Tibial artery (tissue), 4 donors: ENCODE measurements at regions not wholly inside any gene's neighbourhood (a gene's known extent, or its start where the extent isn't known, plus 50 kb on each side); places are given as distances from the start of the nearest gene placed in this dataset.

ENCODE experiments used
- DNase-seq, 2 donors: peaks; one replicate each; pipeline ENCODE4 v3.0.0-alpha.2; 2019
- H3K27ac ChIP-seq, 2 donors: fragments of 200-600 bp; sonication (generic) in 1 of 2; 1 replicate in 1 of 2; 2 replicates in 1 of 2; pipeline ENCODE4 v1.5.1; 2018 to 2019; ENCODE audit warnings: mild to moderate bottlenecking in 1 of 2
- H3K27me3 ChIP-seq, 2 donors: fragments of 200-600 bp; sonication (generic) in 1 of 2; one replicate each; pipeline versions ENCODE4 v1.5.1 to v1.6.0; 2016 to 2019
- H3K36me3 ChIP-seq, 3 donors: fragments of 200-600 bp; sonication (generic) in 2 of 3; one replicate each; pipeline ENCODE4 v1.5.1; 2016 to 2019; ENCODE audit warnings: mild to moderate bottlenecking in 2 of 3
- H3K4me1 ChIP-seq, 4 donors: fragments of 200-600 bp; sonication (generic) in 2 of 4; 1 replicate in 3 of 4; 2 replicates in 1 of 4; pipeline ENCODE4 v1.5.1; 2016 to 2019
- H3K4me3 ChIP-seq, 2 donors: fragments of 200-600 bp; sonication (generic) in 1 of 2; 1 replicate in 1 of 2; 2 replicates in 1 of 2; pipeline ENCODE4 v1.5.1; 2018 to 2019; ENCODE audit warnings: mild to moderate bottlenecking in 2 of 2
- H3K9me3 ChIP-seq, 3 donors: fragments of 200-600 bp; sonication (generic) in 1 of 3; one replicate each; pipeline ENCODE4 v1.5.1; 2016 to 2019
- CTCF ChIP-seq, 2 experiments: fragments of 200-600 bp in 1 of 2; fragments of 450-650 bp in 1 of 2; IDR thresholded peaks; one replicate each; pipeline ENCODE4 v1.5.1; 2017 to 2019; ENCODE audit warnings: antibody characterized with exemption in 2 of 2, mild to moderate bottlenecking in 1 of 2, moderate library complexity in 1 of 2
- intact Hi-C: fragments of 100-400 bp; cut with DNase I; formaldehyde crosslinking; loops from one replicate; pipeline ENCODE4 v1.15.0; 2023; ENCODE audit warnings: low total_unique reads

- Histone ChIP-seq H3K4me1 (peaks cover 0 to 5% (median 0%) of the 10 kb centered on the region in 4 donors), H3K27me3 (no peaks in the 10 kb centered on the region), H3K4me3 (no peak overlapping the region), H3K9me3 (no peaks in the 10 kb centered on the region), H3K36me3 (no peaks in the 10 kb centered on the region), H3K27ac (no peak overlapping the region)
- no peak for DNase-seq
- no peak for TF ChIP-seq CTCF (IDR thresholded peaks at IDR 0.05)
- intact Hi-C loops = no loop called here
These were observed 341.2 kb upstream of the KITLG start for GRCh38 chr12:88921434-88921833.

GRCh38 chr12:88918161-88918560, 337.9 kb upstream of the KITLG start:
- Histone ChIP-seq H3K9me3 (no peaks in the 10 kb centered on the region), H3K27ac (no peak overlapping the region), H3K36me3 (no peaks in the 10 kb centered on the region), H3K4me1 (no peaks in the 10 kb centered on the region), H3K27me3 (no peaks in the 10 kb centered on the region), H3K4me3 (no peak overlapping the region)
- no peak for TF ChIP-seq CTCF (IDR thresholded peaks at IDR 0.05)
- DNase-seq = no peak
- intact Hi-C loops = no loop called here

GRCh38 chr12:88914967-88915366, 334.7 kb upstream of the KITLG start:
- H3K4me1 ChIP-seq = no peaks in the 10 kb centered on the region
- no peaks in the 10 kb centered on the region for H3K36me3 ChIP-seq
- DNase-seq = no peak
- H3K27me3 ChIP-seq = no peaks in the 10 kb centered on the region
- no peak for TF ChIP-seq CTCF (IDR thresholded peaks at IDR 0.05)
- no peak overlapping the region for H3K27ac ChIP-seq
- intact Hi-C loops = no loop called here
- H3K4me3 ChIP-seq = no peak overlapping the region
- peaks cover 0 to 3% (median 2%) of the 10 kb centered on the region in 3 donors for H3K9me3 ChIP-seq

- no peaks in the 10 kb centered on the region for H3K36me3 ChIP-seq
- intact Hi-C loops = no loop called here
- no peak for TF ChIP-seq CTCF (IDR thresholded peaks at IDR 0.05)
- no peaks in the 10 kb centered on the region for H3K27me3 ChIP-seq
- no peaks in the 10 kb centered on the region for H3K4me1 ChIP-seq
- peaks cover 0 to 3% (median 2%) of the 10 kb centered on the region in 3 donors for H3K9me3 ChIP-seq
- no peak overlapping the region for H3K4me3 ChIP-seq
- DNase-seq = no peak
- H3K27ac ChIP-seq = no peak overlapping the region
These were observed 329.2 kb upstream of the KITLG start for GRCh38 chr12:88909510-88909909.

- Histone ChIP-seq H3K4me3 (no peak overlapping the region), H3K36me3 (no peaks in the 10 kb centered on the region), H3K27me3 (no peaks in the 10 kb centered on the region), H3K27ac (no peak overlapping the region), H3K4me1 (no peaks in the 10 kb centered on the region), H3K9me3 (peaks cover 0 to 3% (median 2%) of the 10 kb centered on the region in 3 donors)
- no peak for TF ChIP-seq CTCF (IDR thresholded peaks at IDR 0.05)
- intact Hi-C loops = no loop called here
- no peak for DNase-seq
These were observed 328.1 kb upstream of the KITLG start for GRCh38 chr12:88908345-88908744.

- Histone ChIP-seq H3K36me3 (no peaks in the 10 kb centered on the region), H3K27ac (no peak overlapping the region), H3K27me3 (no peaks in the 10 kb centered on the region), H3K4me3 (no peak overlapping the region), H3K9me3 (no peaks in the 10 kb centered on the region), H3K4me1 (no peaks in the 10 kb centered on the region)
- no peak for DNase-seq
- intact Hi-C loops = no loop called here
- TF ChIP-seq CTCF (IDR thresholded peaks at IDR 0.05) = no peak
These were observed 324.4 kb upstream of the KITLG start for GRCh38 chr12:88904705-88905104.
